CD4-positive, CD25-positive, alpha-beta regulatory T cell (primary cell): ENCODE measurements at regions not wholly inside any gene's neighbourhood (a gene's known extent, or its start where the extent isn't known, plus 50 kb on each side); places are given as distances from the start of the nearest gene placed in this dataset.

Experiments
- ATAC-seq, 2 donors: fragments of 150-1000 bp; cut with Tn5 transposase; one replicate each; pipeline ENCODE4 v1.10.0; 2021; ENCODE audit warnings: low read depth in 2 of 2, moderate number of reproducible peaks in 2 of 2, moderate library complexity in 1 of 2
- DNase-seq, 3 donors: peaks; one replicate each; pipeline versions ENCODE4 v3.0.0 to v3.0.0-alpha.2; 2012 to 2022; ENCODE audit warnings: mixed read lengths in 1 of 3
- H3K27ac ChIP-seq: one replicate; pipeline ENCODE4 v1.7.0; 2013; ENCODE audit warnings: mild to moderate bottlenecking, low read length; ENCODE audit not compliant: insufficient read depth, poor library complexity, severe bottlenecking
- H3K27me3 ChIP-seq: one replicate; pipeline ENCODE4 v1.7.0; 2013; ENCODE audit warnings: low read length; ENCODE audit not compliant: control insufficient read depth, insufficient read depth
- H3K36me3 ChIP-seq: one replicate; pipeline ENCODE4 v1.7.0; 2013; ENCODE audit warnings: mild to moderate bottlenecking, low read length, moderate library complexity; ENCODE audit not compliant: control insufficient read depth, insufficient read depth
- H3K4me1 ChIP-seq: 2 replicates; pipeline ENCODE4 v1.7.0; 2013; ENCODE audit warnings: mild to moderate bottlenecking, low read length; ENCODE audit not compliant: insufficient read depth, control insufficient read depth, poor library complexity, severe bottlenecking
- H3K4me3 ChIP-seq: one replicate; pipeline ENCODE4 v1.7.0; 2013; ENCODE audit warnings: low read depth, mild to moderate bottlenecking, low read length, moderate library complexity
- H3K9me3 ChIP-seq, 2 experiments: 1 replicate in 1 of 2; 2 replicates in 1 of 2; pipeline ENCODE4 v1.7.0; 2013; ENCODE audit warnings: low read length in 2 of 2, mild to moderate bottlenecking in 1 of 2, moderate library complexity in 1 of 2; ENCODE audit not compliant: control insufficient read depth in 2 of 2
- H3K27ac Mint-ChIP-seq, 3 donors: one replicate each; pipeline ENCODE4 v1.8.0; 2020 to 2022; ENCODE audit warnings: mild to moderate bottlenecking in 3 of 3, mixed read lengths in 3 of 3, moderate library complexity in 2 of 3
- H3K27me3 Mint-ChIP-seq: one replicate; pipeline ENCODE4 v1.8.0; 2022; ENCODE audit warnings: mild to moderate bottlenecking, mixed read lengths
- H3K36me3 Mint-ChIP-seq: one replicate; pipeline ENCODE4 v1.8.0; 2020; ENCODE audit warnings: mixed read lengths
- H3K4me1 Mint-ChIP-seq, 4 donors: one replicate each; pipeline ENCODE4 v1.8.0; 2020 to 2022; ENCODE audit warnings: mixed read lengths in 4 of 4, mild to moderate bottlenecking in 1 of 4
- H3K4me3 Mint-ChIP-seq, 4 donors: one replicate each; pipeline ENCODE4 v1.8.0; 2020 to 2022; ENCODE audit warnings: mild to moderate bottlenecking in 4 of 4, mixed read lengths in 4 of 4, moderate library complexity in 3 of 4
- H3K9me3 Mint-ChIP-seq, 7 donors: one replicate each; pipeline ENCODE4 v1.8.0; 2020 to 2022; ENCODE audit warnings: mixed read lengths in 7 of 7, mild to moderate bottlenecking in 3 of 7, moderate library complexity in 2 of 7

- DNase-seq (no peak), ATAC-seq (no peak)
- H3K9me3 ChIP-seq: no peaks in the 10 kb centered on the region
- H3K4me1 ChIP-seq: no peaks in the 10 kb centered on the region
- H3K4me3 ChIP-seq: no peak overlapping the region
- no peak overlapping the region for H3K27ac ChIP-seq
- peaks cover 0 to 2% (median 0%) of the 10 kb centered on the region in 7 donors for H3K9me3 Mint-ChIP-seq
- peaks cover 4% of the 10 kb centered on the region for H3K27me3 Mint-ChIP-seq
- no peaks in the 10 kb centered on the region for H3K27me3 ChIP-seq
- H3K27ac Mint-ChIP-seq: no peak overlapping the region
- H3K36me3 ChIP-seq: no peaks in the 10 kb centered on the region
- no peak overlapping the region for H3K4me3 Mint-ChIP-seq
- H3K4me1 Mint-ChIP-seq: no peaks in the 10 kb centered on the region
- no peaks in the 10 kb centered on the region for H3K36me3 Mint-ChIP-seq
These were observed 171.6 kb upstream of the SATB2 start for GRCh38 chr2:199629301-199629700.

GRCh38 chr2:199627417-199627816 lies 169.7 kb upstream of the SATB2 start:
- H3K27ac ChIP-seq: no peak overlapping the region
- no peaks in the 10 kb centered on the region for H3K36me3 ChIP-seq
- no peak overlapping the region for H3K4me3 Mint-ChIP-seq
- H3K4me3 ChIP-seq: no peak overlapping the region
- H3K27me3 ChIP-seq: no peaks in the 10 kb centered on the region
- ATAC-seq (no peak), DNase-seq (no peak)
- no peaks in the 10 kb centered on the region for H3K36me3 Mint-ChIP-seq
- no peaks in the 10 kb centered on the region for H3K4me1 ChIP-seq
- no peaks in the 10 kb centered on the region for H3K9me3 ChIP-seq
- H3K4me1 Mint-ChIP-seq: no peaks in the 10 kb centered on the region
- H3K9me3 Mint-ChIP-seq: peaks cover 0 to 2% (median 0%) of the 10 kb centered on the region in 7 donors
- peaks cover 4% of the 10 kb centered on the region for H3K27me3 Mint-ChIP-seq
- H3K27ac Mint-ChIP-seq: no peak overlapping the region

GRCh38 chr2:199624958-199625357 lies 167.2 kb upstream of the SATB2 start:
- Mint-ChIP-seq H3K4me1 (no peaks in the 10 kb centered on the region), H3K36me3 (no peaks in the 10 kb centered on the region), H3K27ac (no peak overlapping the region), H3K4me3 (no peak overlapping the region), H3K27me3 (no peaks in the 10 kb centered on the region), H3K9me3 (peaks cover 0 to 2% (median 0%) of the 10 kb centered on the region in 7 donors)
- no peaks in the 10 kb centered on the region for H3K4me1 ChIP-seq
- no peak for DNase-seq
- ATAC-seq: no peak
- H3K4me3 ChIP-seq: no peak overlapping the region
- no peaks in the 10 kb centered on the region for H3K36me3 ChIP-seq
- no peak overlapping the region for H3K27ac ChIP-seq
- H3K9me3 ChIP-seq: no peaks in the 10 kb centered on the region
- no peaks in the 10 kb centered on the region for H3K27me3 ChIP-seq

- no peak overlapping the region for H3K27ac Mint-ChIP-seq
- H3K27me3 Mint-ChIP-seq: peaks cover 3% of the 10 kb centered on the region
These were observed 154.9 kb upstream of the SATB2 start for GRCh38 chr2:199612509-199613130.

GRCh38 chr2:199607914-199608313 lies 150.2 kb upstream of the SATB2 start:
- Mint-ChIP-seq H3K9me3 (peaks cover 0 to 6% (median 0%) of the 10 kb centered on the region in 7 donors), H3K27ac (no peak overlapping the region), H3K27me3 (peaks cover 8% of the 10 kb centered on the region), H3K36me3 (no peaks in the 10 kb centered on the region), H3K4me3 (no peak overlapping the region), H3K4me1 (peaks cover 0 to 5% (median 0%) of the 10 kb centered on the region in 4 donors)
- ATAC-seq (no peak), DNase-seq (no peak)
- Histone ChIP-seq H3K4me3 (no peak overlapping the region), H3K9me3 (no peaks in the 10 kb centered on the region), H3K4me1 (no peaks in the 10 kb centered on the region), H3K27me3 (peaks cover 3% of the 10 kb centered on the region), H3K36me3 (no peaks in the 10 kb centered on the region), H3K27ac (no peak overlapping the region)

More at GRCh38 chr2:199612509-199613130, 154.9 kb upstream of the SATB2 start:
- Histone ChIP-seq H3K36me3 (no peaks in the 10 kb centered on the region), H3K27me3 (no peaks in the 10 kb centered on the region), H3K9me3 (no peaks in the 10 kb centered on the region), H3K4me3 (no peak overlapping the region), H3K27ac (no peak overlapping the region), H3K4me1 (no peaks in the 10 kb centered on the region)
- ATAC-seq (no peak), DNase-seq (no peak)
- H3K36me3 Mint-ChIP-seq: no peaks in the 10 kb centered on the region
- H3K4me3 Mint-ChIP-seq: no peak overlapping the region
- peaks cover 0 to 8% (median 2%) of the 10 kb centered on the region in 7 donors for H3K9me3 Mint-ChIP-seq
- H3K4me1 Mint-ChIP-seq: no peaks in the 10 kb centered on the region

- no peaks in the 10 kb centered on the region for H3K36me3 ChIP-seq
- H3K4me3 ChIP-seq: no peak overlapping the region
- Mint-ChIP-seq H3K4me1 (peaks cover 0 to 5% (median 0%) of the 10 kb centered on the region in 4 donors), H3K4me3 (no peak overlapping the region), H3K36me3 (no peaks in the 10 kb centered on the region), H3K27ac (no peak overlapping the region), H3K27me3 (peaks cover 8% of the 10 kb centered on the region), H3K9me3 (peaks cover 0 to 6% (median 0%) of the 10 kb centered on the region in 7 donors)
- no peak for ATAC-seq
- peaks cover 3% of the 10 kb centered on the region for H3K27me3 ChIP-seq
- DNase-seq: no peak
- no peaks in the 10 kb centered on the region for H3K4me1 ChIP-seq
- H3K9me3 ChIP-seq: no peaks in the 10 kb centered on the region
- no peak overlapping the region for H3K27ac ChIP-seq
These were observed 148.5 kb upstream of the SATB2 start for GRCh38 chr2:199606193-199606780.

GRCh38 chr2:199603721-199604291 lies 146.1 kb upstream of the SATB2 start:
- H3K27ac ChIP-seq: no peak overlapping the region
- Mint-ChIP-seq H3K36me3 (no peaks in the 10 kb centered on the region), H3K27ac (no peak overlapping the region), H3K4me3 (no peak overlapping the region), H3K4me1 (peaks cover 0 to 5% (median 0%) of the 10 kb centered on the region in 4 donors), H3K27me3 (peaks cover 8% of the 10 kb centered on the region), H3K9me3 (peaks cover 0 to 4% (median 0%) of the 10 kb centered on the region in 7 donors)
- DNase-seq (no peak), ATAC-seq (no peak)
- no peak overlapping the region for H3K4me3 ChIP-seq
- H3K9me3 ChIP-seq: no peaks in the 10 kb centered on the region
- peaks cover 3% of the 10 kb centered on the region for H3K27me3 ChIP-seq
- no peaks in the 10 kb centered on the region for H3K36me3 ChIP-seq
- H3K4me1 ChIP-seq: no peaks in the 10 kb centered on the region
